HG03066 (cell line): ENCODE measurements at regions not wholly inside any gene's neighbourhood (a gene's known extent, or its start where the extent isn't known, plus 50 kb on each side); places are given as distances from the start of the nearest gene placed in this dataset.
"Not testable (repeated sequence)": the region's sequence is repeated elsewhere in the genome, so short reads cannot be mapped to it uniquely, and the experiment has no call there.

ENCODE experiments used
- ATAC-seq: cut with Tn5 transposase; IDR thresholded peaks from one replicate; pipeline ENCODE4 v1.9.1; 2021; ENCODE audit warnings: low read depth; ENCODE audit not compliant: unreplicated experiment

DNA sequence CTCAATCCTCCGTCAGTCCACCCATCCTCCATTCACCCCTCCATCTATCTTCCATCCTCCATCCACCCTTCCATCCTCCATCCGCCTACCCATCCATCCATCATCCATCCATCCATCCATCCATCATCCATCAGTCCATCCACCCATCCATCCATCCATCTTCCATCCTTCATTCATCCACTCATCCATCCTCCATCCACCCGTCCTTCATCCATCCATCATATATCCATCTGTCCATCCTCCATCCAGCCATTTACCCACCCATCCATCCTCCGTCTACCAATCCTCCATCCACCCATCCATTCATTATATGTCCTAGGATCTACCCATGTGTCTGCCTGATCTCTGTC, 179.1 kb downstream of the TMEM121 start:
- ATAC-seq, result not testable (repeated sequence)

DNA sequence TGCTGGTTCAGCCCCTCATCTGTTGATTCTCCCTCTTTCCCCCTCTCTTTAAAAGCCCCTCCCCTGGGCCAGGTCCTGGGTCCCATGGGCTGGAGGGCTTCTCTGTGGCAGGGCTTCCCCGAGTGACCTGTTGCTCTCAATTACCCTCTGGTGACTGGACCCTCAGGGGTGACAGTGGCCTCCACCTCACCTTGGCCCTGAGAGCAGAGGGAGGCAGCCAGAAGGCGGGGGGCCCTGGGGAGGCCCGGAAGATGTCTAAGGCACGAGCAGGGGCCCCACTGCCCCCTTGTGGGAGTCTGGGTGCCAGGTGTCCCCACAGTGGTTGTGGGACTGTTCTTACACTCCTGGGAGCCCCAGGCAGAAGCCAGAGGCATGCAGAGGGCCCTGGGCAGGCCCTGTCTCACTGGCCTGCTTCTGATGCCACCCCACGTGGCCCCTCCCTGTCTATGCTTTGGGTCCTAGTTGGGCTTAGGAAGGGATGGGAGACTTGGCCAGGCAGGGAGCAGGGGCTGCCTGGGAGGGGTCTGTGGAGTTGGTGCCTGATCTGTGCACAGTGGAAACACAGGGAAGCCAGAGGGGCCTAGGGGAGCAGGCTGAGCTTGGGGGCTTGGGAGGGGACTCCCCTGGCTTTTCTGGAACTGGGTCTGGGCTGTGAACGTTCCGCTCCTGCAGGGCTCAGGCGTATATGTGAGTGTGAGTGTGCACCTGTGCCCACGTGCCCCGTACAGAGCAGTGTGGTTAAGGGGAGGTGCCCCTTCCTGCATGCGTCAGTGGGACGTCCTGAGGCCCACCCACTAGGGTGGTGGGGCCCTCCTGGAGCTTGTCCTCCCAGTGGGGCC, 179.7 kb downstream of the TMEM121 start:
- peak; percentile 39 for ATAC-seq

DNA sequence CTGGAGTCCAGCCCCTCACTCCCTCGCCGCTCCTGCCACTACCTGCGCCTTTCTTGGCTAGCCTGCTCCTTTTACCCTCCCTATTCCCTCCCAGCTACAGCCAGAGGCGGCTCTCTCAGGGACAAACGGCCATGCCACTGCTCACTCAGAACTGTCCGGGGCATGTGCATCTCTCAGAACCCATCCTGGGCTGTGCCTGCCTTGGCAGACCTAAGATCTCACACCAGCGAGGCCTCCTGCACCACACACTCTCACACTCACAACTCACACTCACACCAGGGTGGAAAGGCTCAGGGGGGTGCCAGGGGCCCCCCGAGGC, 180.3 kb downstream of the TMEM121 start:
- ATAC-seq, result not testable (repeated sequence)

DNA sequence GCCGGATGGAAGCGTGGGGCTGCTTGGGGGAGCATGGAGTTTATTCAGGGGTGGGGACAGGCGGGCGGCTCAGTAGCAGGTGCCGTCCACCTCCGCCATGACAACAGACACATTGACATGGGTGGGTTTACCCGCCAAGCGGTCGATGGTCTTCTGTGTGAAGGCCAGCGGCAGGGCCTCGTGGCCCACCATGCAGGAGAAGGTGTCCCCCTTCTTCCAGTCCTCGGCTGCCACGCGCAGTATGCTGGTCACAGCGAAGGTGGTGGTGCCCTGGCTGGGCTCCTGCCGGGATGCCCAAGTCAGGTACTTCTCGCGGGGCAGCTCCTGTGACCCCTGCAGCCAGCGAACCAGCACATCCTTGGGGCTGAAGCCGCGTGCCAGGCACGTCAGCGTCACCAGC, 180.7 kb downstream of the TMEM121 start:
- ATAC-seq, result not testable (repeated sequence)

DNA sequence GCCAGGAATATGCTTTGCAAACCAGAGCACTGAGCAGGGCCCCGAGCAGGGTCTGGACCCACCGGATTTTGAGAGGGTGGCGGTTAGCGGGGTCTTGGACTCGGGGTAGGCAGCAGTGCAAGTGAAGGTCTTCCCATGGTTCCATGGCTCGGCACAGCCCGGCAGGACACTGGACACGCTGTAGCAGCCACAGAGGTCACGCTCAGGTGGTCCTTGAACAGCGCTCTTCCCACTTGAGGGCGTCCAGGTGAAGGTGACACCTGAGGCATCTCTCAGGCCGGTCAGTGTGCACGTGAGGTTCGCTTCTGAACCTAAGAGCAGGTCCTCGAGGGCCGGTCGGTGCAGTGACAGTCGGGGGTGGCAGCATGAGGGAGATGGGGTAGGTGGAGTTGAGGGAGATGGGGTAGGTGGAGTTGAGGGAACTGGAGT, 181.4 kb downstream of the TMEM121 start:
- ATAC-seq, result not testable (repeated sequence)

DNA sequence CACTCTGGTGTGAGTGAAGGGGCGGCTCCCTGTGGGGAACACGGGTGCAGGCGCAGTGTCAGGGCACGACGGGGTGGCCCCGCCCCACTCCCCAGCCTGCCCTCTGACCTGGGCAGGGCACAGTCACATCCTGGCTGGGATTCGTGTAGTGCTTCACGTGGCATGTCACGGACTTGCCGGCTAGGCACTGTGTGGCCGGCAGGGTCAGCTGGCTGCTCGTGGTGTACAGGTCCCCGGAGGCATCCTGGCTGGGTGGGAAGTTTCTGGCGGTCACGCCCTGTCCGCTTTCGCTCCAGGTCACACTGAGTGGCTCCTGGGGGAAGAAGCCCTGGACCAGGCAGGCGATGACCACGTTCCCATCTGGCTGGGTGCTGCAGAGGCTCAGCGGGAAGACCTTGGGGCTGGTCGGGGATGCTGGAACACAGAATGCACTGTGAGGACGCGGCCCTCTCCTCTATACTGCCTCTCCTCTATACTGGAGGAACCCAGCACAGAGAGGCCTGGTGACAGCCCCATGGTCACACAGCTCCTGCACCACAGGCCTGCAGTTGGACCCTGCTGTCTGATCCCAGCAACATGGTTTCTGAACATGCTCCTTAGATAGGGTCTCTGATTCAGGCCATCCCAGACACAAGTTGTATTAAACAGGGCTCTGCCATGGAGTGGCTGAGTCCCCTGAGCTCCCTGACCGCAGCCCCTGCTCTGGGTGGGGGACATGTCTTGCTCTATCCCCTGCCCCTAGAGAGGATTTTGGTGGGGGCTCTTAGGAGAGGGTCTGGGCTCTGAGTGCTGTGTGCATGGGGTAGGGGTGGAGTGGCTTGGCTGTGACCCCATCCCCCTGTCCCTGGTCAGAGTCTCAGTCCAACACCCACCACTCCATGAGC, 182.1 kb downstream of the TMEM121 start:
- ATAC-seq, result not testable (repeated sequence)

DNA sequence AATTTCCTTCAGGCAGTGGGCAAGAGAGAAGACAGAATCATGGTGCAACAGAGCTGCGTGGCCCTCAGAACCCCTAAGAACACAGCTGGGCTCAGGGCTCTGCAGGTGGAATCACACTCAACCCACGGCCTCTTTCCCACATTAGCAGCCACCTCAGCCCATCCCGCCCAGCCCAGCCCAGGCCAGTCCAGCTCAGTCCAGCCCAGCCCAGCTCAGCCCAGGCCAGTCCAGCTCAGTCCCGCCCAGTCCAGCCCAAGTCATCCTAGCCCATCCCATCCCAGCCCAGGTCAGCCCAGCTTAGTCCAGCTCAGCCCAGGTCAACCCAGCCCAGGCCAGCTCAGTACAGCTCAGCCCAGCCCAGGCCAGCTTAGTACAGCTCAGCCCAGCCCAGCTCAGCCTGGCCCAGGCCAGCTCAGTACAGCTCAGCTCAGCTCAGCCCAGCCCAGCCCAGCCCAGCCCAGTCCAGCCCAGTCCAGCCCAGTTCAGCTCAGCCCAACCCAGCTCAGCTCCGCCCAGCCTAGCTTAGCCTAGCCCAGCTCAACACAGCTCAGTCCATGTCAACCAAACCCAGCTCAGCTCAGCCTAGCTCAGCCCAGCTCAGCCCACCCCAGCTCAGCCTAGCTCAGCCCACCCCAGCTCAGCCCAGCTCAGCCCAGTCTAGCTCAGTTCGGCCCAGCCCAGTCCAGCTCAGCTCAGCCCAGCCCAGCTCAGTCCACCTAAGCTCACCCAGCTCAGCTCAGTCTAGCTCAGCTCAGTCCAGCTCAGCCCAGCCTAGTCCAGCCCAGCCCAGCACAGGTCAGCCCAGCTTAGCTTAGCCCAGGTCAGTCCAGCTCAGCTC, 183.1 kb downstream of the TMEM121 start:
- ATAC-seq, result no peak

DNA sequence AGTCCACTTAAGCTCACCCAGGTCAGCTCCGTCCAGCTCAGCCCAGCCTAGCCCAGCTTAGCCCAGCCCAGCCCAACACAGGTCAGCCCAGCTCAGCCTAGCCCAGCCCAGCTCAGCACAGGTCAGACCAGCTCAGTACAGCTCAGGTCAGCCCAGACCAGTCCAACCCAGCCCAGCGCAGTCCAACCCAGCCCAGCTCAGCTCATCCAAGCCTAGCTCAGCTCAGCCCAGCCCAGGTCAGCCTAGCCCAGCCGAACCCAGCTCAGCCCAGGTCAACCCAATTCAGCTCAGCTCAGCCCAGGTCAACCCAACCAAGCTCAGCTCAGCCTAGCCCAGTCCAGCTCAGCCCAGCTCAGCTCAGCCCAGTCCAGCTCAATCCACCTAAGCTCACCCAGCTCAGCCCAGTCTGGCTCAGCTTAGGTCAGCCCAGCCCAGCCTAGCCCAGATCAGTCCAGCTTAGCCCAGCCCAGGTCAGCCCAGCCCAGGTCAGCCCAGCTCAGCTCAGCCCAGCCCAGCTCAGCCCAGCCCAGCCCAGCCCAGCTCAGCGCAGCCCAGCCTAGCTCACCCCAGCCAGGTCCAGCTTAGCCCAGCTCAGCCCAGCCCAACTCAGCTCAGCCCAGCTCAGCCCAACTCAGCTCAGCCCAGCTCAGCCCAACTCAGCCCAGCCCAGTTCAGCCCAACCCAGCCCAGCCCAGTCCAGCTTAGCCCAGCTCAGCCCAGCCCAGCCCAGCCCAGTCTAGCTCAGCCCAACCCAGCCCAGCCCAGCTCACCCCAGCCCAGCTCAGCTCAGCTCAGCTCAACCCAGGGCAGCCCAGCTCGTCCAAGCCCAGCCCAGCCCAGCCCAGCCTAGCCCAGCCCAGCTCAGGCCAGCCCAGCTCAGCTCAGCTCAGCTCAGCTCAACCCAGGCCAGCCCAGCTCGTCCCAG, 184.0 kb downstream of the TMEM121 start:
- ATAC-seq, result no peak

DNA sequence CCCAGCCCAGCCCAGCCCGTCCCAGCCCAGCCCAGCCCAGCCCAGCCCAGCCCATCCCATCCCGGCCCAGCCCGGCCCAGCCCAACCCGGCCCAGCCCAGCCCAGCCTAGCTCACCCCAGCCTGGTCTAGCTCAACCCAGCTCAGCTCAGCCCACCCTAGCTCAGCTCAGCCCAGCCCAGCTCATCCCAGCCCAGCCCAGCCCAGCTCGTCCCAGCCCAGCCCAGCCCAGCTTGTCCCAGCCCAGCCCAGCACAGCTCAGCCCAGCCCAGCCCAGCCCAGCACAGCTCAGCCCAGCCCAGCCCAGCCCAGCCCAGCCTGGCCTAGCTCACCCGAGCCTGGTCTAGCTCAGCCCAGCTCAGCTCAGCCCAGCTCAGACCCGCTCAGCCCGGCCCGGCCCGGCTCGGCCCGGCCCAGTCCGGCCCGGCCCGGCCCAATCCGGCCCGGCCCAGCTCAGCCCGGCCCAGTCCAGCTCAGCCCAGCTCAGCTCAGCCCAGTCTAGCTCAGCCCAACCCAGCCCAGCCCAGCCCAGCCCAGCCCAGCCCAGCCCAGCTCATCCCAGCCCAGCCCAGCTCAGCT, 184.7 kb downstream of the TMEM121 start:
- ATAC-seq, result no peak

DNA sequence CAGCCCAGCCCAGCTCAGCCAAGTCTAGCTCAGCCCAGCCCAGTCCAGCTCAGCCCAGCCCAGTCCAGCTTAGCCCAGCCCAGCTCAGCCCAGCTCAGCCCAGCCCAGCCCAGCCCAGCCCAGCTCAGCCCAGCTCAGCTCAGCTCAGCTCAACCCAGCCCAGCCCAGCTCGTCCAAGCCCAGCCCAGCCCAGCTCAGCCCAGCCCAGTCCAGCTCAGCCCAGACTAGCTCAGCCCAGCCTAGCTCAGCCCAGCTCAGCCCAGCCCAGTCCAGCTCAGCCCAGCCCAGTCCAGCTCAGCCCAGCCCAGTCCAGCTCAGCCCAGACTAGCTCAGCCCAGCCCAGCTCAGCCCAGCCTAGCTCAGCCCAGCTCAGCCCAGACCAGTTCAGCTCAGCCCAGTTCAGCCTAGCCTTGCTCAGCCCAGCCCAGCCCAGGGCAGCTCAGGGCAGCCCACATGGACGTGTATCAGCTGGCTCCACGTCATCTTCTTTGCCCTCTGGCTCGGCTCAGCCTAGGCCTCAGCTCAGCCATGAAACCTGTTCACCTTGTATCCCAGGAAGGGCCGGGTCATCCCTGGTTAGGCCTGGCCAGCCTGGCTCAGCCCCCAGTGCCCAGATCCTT, 185.6 kb downstream of the TMEM121 start:
- ATAC-seq, result no peak

DNA sequence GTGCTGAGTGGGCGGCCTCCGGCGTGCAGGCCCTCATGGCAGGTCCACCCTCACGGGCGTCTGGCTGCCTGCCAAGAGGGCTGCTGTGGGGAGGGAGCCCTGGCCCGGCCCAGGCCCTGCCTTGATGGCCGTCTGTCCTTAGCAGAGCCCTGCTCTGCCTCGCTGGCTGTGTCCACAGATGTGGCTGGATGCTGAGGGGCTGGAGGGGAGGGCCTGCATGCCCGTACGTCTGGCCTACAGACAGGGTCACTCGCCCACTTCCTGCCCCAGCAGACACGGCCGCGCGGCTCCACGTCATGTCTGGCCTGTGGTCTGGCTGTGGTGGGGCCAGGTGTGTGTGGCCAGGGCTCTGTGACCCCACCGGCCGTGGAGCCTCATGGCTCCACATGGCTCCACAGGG, 186.3 kb downstream of the TMEM121 start:
- not testable (repeated sequence) for ATAC-seq

DNA sequence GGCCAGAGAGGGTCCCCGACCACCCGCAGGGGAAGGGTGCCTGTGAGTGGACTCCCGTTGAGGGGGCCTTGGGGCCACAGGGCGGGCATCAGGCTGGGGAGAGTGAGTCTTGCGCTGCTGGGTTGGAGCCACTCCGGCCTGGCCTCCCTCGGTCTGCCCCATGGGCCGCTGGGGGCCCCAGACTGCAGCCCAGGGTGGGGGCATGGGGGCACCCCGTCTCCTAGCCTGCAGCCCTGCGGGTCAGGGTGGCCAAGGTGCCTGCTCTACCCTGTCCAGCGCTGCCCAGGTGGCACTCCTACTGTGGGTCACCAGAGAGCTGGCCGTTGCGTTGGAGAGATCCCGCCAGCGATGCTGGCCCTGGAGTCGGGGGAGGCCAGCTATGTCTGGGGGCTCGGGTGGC, 186.8 kb downstream of the TMEM121 start:
- not testable (repeated sequence) for ATAC-seq

DNA sequence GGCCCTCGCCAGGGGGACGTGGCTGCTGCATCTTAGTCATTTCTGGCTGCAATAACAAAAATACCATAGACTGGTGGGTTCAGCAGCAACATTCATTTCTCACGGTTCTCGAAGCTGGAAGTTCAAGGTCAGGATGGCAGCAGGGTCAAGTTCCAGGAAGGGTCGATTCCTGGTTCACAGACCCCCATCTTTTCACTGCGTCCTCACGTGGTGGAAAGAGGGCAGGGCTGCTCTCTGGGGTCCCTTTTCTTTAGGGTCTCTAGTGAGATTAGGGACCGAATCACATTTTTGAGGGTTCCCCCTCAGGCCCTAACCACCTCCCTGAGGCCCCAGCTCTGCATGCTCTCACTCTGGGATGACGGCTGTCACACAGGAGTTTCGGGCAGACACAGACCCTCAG, 187.5 kb downstream of the TMEM121 start:
- ATAC-seq, result not testable (repeated sequence)

DNA sequence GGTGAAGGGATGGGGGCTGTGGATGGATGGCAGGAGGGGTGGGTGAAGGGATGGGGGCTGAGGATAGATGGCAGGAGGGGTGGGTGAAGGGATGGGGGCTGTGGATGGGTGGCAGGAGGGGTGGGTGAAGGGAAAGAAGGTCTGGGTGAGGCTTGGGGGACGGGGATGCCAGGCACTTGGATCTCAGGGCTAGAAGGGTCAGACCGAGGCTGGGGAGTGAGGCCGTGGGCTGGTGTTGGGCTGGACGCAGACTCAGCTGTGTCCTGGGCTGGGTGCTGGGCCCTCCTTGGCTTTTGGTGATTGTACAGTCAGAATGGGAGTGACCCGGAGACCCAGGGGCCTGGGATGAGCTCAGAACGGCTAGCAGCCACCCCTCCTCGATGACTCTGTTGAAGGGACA, 192.4 kb downstream of the TMEM121 start:
- not testable (repeated sequence) for ATAC-seq

DNA sequence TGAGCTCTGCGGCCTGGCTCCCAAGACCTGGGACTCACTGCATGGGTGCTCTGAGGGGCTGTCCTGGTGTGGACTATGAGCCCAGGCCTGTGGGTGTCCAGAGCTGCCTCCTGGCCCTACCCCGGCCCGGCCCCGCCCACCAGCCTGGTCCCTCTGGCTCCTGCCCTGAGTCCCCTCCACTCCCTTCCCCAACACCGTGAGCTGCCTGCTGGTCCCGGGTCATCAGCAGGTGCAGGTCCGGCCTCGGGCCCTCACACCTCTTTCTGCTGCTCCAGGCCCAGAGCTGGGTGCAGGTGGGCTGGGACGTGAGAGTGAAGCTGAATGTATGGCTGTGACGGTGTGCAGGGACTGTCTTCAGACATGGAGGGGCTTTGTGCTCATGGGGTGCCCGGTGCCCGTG, 193.7 kb downstream of the TMEM121 start:
- not testable (repeated sequence) for ATAC-seq

DNA sequence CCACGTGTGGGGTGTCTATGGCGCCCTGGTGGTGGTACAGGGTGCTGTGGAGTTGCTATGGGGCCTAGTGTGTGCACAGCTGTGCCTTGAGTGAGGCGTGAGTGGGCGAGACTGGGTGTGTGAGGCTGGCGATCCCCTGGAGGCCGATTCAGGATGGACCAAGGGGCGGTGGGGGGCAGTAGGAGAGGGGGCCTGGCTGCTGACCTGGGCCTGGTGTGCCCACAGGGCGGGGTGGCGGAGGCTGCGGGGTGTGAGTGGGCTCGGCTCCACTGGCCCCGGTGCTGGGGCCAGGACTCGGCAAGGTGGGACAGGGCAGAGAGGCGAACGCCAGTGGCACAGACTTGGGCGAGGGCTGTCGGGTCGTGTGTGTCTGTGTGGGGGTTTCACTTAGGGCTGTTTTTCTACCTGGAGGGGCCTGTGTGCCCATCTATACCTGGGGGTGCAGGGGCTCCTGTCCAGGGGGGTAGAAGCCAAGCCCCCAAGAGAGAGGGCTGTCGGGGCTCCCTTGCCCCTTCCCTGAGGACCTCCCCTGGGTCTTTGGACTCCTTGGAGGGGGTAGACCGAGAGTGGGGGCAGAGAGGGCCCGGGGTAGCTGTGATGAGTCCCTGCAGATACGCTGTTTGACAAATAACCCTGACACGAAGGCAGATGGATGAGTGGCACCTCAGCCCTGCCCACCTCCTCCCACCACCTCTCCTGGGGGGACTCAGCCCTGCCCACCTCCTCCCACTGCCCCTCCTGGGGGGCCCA, 194.6 kb downstream of the TMEM121 start:
- not testable (repeated sequence) for ATAC-seq

DNA sequence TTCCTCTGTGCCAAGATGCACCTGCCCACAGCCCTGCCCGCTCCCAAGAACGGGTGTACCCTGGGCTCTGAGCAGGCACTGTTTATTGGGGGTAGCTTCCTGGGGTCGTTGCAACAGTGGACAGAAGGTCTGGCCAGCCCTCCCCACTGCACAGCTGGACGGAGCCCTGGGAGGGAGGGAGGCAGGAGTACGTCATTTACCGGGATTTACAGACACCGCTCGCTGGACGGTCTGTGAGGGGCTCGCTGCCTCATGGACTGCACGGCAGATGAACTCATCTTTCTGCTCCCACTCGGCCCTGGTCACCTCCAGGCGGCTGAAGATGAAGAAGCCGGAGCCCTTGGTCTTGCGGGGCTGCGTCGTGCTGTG, 195.2 kb downstream of the TMEM121 start:
- not testable (repeated sequence) for ATAC-seq

DNA sequence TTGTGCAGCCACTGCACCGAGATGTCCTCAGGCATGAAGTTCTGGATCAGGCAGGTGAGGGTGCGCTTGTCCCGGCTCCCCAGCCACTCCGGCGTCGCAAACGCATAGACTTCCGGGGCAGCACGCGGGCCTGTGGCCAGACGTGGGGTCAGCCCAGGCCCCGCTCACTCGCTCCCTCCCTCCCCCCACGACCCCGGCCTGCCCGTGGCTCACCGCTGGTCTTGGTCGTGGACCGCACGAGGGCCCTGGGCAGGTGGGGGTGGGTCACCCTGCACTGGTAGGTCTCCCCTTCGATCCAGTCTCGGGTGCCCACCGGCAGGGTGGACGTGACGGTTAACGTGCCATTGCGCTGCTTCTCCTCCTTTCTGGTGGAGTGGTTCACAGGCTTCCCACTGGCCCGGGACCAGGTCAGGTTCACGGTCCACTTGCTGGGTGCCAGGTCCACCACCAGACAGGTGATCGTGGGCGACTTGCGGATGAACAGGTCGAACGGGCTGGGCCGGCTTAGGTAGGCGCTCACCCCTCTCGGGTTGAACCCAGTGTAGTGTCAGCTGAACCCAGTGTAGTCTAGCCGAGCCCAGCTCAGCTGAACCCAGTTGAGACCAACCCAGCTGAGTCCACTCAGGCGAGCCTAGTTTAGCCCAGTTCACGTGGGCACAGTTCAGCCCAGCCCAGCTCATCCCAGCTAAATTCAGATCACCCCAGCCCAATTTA, 195.8 kb downstream of the TMEM121 start:
- ATAC-seq, result not testable (repeated sequence)
